Hepatocyte (in vitro differentiated cells): ENCODE measurements at regions not wholly inside any gene's neighbourhood (a gene's known extent, or its start where the extent isn't known, plus 50 kb on each side); places are given as distances from the start of the nearest gene placed in this dataset.

Source experiments
- DNase-seq: peaks from one replicate; pipeline ENCODE4 v3.0.0-alpha.2; 2016; ENCODE audit warnings: low spot score
- H2AFZ ChIP-seq: fragments of 200-600 bp; sonication (generic); 2 replicates; pipeline ENCODE4 v1.6.0; 2016; ENCODE audit warnings: antibody characterized with exemption, mild to moderate bottlenecking
- H3K27ac ChIP-seq: fragments of 200-600 bp; sonication (generic); 2 replicates; pipeline ENCODE4 v1.5.1; 2016; ENCODE audit warnings: mild to moderate bottlenecking
- H3K27me3 ChIP-seq: fragments of 200-600 bp; sonication (generic); 2 replicates; pipeline ENCODE4 v1.6.1; 2016
- H3K36me3 ChIP-seq: fragments of 200-600 bp; sonication (generic); replicated peaks from 2 replicates; pipeline ENCODE4 v1.5.1; 2016; ENCODE audit warnings: low read depth; ENCODE audit not compliant: insufficient read depth
- H3K4me1 ChIP-seq: fragments of 200-600 bp; sonication (generic); 2 replicates; pipeline ENCODE4 v1.5.1; 2016; ENCODE audit warnings: mild to moderate bottlenecking, moderate library complexity; ENCODE audit not compliant: insufficient read depth
- H3K4me2 ChIP-seq: fragments of 200-600 bp; sonication (generic); 2 replicates; pipeline ENCODE4 v1.6.0; 2016
- H3K4me3 ChIP-seq: fragments of 200-600 bp; sonication (generic); 2 replicates; pipeline ENCODE4 v1.5.1; 2016; ENCODE audit warnings: mild to moderate bottlenecking
- H3K79me2 ChIP-seq: fragments of 200-600 bp; sonication (generic); 2 replicates; pipeline ENCODE4 v1.6.0; 2017; ENCODE audit warnings: mild to moderate bottlenecking
- H3K9me2 ChIP-seq: fragments of 200-600 bp; sonication (generic); replicated peaks from 2 replicates; pipeline ENCODE4 v1.6.0; 2017; ENCODE audit warnings: mild to moderate bottlenecking; ENCODE audit not compliant: insufficient read depth
- H3K9me3 ChIP-seq: fragments of 200-600 bp; sonication (generic); 2 replicates; pipeline ENCODE4 v1.5.1; 2016; ENCODE audit warnings: low read depth, mild to moderate bottlenecking
- H4K20me1 ChIP-seq: fragments of 200-600 bp; sonication (generic); 2 replicates; pipeline ENCODE4 v1.6.0; 2016; ENCODE audit warnings: mild to moderate bottlenecking; ENCODE audit not compliant: insufficient read depth, poor library complexity, severe bottlenecking
- EZH2 ChIP-seq: fragments of 200-600 bp; sonication (generic); IDR thresholded peaks from 2 replicates; pipeline ENCODE4 v1.6.1; 2016; ENCODE audit warnings: antibody characterized with exemption, mild to moderate bottlenecking, borderline replicate concordance
- EZH2phosphoT487 ChIP-seq: fragments of 200-600 bp; sonication (generic); IDR thresholded peaks from one replicate; pipeline ENCODE4 v1.6.1; 2018; ENCODE audit warnings: antibody characterized with exemption, mild to moderate bottlenecking, low read depth, moderate library complexity; ENCODE audit not compliant: unreplicated experiment, severe bottlenecking
- WGBS: methylation state at CpG from one replicate; pipeline ENCODE4 v1.1.6; 2016; ENCODE audit warnings: low lambda C conversion rate; ENCODE audit errors: missing lambda C conversion rate; 5-methylcytosine and 5-hydroxymethylcytosine counted together
- TF ChIP-seq, protein P1 (sequence below): fragments of 200-600 bp; sonication (generic); IDR thresholded peaks from 2 replicates; pipeline ENCODE4 v1.5.1; 2016; ENCODE audit warnings: antibody characterized with exemption, mild to moderate bottlenecking; ENCODE audit not compliant: poor library complexity

- Histone ChIP-seq H2AFZ (no peak overlapping the region), H3K9me3 (no peaks in the 10 kb centered on the region), H3K4me2 (no peak overlapping the region), H3K4me1 (no peaks in the 10 kb centered on the region), H3K9me2 (no peaks in the 10 kb centered on the region), H3K4me3 (no peak overlapping the region), H3K36me3 (no peaks in the 10 kb centered on the region), H3K27ac (no peak overlapping the region), H4K20me1 (no peaks in the 10 kb centered on the region), H3K27me3 (no peaks in the 10 kb centered on the region), H3K79me2 (no peaks in the 10 kb centered on the region)
- DNase-seq, result no peak
- WGBS, result 93% methylated on average over 6 of the region's 6 CpGs
- TF ChIP-seq EZH2phosphoT487, result no peak
- TF ChIP-seq, protein P1, sequence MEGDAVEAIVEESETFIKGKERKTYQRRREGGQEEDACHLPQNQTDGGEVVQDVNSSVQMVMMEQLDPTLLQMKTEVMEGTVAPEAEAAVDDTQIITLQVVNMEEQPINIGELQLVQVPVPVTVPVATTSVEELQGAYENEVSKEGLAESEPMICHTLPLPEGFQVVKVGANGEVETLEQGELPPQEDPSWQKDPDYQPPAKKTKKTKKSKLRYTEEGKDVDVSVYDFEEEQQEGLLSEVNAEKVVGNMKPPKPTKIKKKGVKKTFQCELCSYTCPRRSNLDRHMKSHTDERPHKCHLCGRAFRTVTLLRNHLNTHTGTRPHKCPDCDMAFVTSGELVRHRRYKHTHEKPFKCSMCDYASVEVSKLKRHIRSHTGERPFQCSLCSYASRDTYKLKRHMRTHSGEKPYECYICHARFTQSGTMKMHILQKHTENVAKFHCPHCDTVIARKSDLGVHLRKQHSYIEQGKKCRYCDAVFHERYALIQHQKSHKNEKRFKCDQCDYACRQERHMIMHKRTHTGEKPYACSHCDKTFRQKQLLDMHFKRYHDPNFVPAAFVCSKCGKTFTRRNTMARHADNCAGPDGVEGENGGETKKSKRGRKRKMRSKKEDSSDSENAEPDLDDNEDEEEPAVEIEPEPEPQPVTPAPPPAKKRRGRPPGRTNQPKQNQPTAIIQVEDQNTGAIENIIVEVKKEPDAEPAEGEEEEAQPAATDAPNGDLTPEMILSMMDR, result no peak
- no peak for TF ChIP-seq EZH2
Measured at GRCh38 chr13:32857689-32858088, 158.5 kb upstream of the KL start.

DNA sequence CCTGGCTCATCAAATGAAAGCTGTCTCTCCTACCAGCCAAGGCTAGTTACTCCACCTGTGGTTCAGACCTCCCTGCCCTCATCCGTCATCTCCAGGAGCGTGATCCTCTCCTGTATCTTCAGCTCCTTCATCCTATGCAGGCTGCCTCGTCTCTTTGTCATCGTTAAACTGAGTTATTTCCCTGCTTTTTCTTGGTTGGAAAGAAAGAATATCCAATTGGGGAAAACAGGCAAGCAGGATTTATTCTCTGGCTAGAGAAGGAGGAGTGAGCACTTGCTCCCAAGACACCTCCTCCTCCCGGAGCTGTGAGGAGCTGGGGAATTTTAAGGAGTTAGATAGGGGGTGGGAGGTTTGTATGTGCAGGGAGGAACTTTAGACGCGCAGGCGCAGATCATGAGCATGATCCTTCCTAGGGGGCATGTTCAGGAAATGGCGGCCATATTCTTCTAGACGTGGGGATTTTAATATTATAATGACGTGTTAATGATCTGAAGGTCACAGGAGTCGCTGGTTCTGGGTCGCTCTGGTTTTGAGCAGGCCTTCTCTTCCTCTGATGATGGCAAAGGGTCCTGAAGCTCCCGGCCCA lies 156.4 kb upstream of the KL start:
- no peaks in the 10 kb centered on the region for H3K9me2 ChIP-seq

GRCh38 chr13:32861304-32861703 lies 154.9 kb upstream of the KL start:
- Histone ChIP-seq H3K27me3 (no peaks in the 10 kb centered on the region), H4K20me1 (no peaks in the 10 kb centered on the region), H3K27ac (no peak overlapping the region), H3K79me2 (no peaks in the 10 kb centered on the region), H3K4me2 (no peak overlapping the region), H3K9me2 (no peaks in the 10 kb centered on the region), H2AFZ (no peak overlapping the region), H3K4me1 (no peaks in the 10 kb centered on the region), H3K4me3 (no peak overlapping the region), H3K9me3 (no peaks in the 10 kb centered on the region), H3K36me3 (no peaks in the 10 kb centered on the region)
- no peak for DNase-seq
- TF ChIP-seq EZH2phosphoT487 (no peak), EZH2 (no peak)
- TF ChIP-seq, protein P1, result no peak
- WGBS, result 85% methylated on average over 3 of the region's 3 CpGs

More for the DNA sequence above, 156.4 kb upstream of the KL start:
- Histone ChIP-seq H3K4me1 (no peaks in the 10 kb centered on the region), H3K9me3 (no peaks in the 10 kb centered on the region), H3K27me3 (no peaks in the 10 kb centered on the region), H3K79me2 (no peaks in the 10 kb centered on the region), H2AFZ (no peak overlapping the region), H3K27ac (no peak overlapping the region), H4K20me1 (no peaks in the 10 kb centered on the region), H3K36me3 (no peaks in the 10 kb centered on the region), H3K4me2 (no peak overlapping the region), H3K4me3 (no peak overlapping the region)
- 94% methylated on average over 14 of the region's 14 CpGs for whole genome bisulfite sequencing
- DNase-seq, result no peak
- TF ChIP-seq, protein P1, result no peak
- TF ChIP-seq EZH2phosphoT487 (no peak), EZH2 (no peak)

- Histone ChIP-seq H3K4me3 (no peak overlapping the region), H3K27me3 (no peaks in the 10 kb centered on the region), H3K27ac (no peak overlapping the region), H4K20me1 (no peaks in the 10 kb centered on the region), H3K4me1 (no peaks in the 10 kb centered on the region), H2AFZ (no peak overlapping the region), H3K36me3 (no peaks in the 10 kb centered on the region), H3K79me2 (no peaks in the 10 kb centered on the region), H3K9me3 (no peaks in the 10 kb centered on the region), H3K9me2 (no peaks in the 10 kb centered on the region), H3K4me2 (no peak overlapping the region)
- WGBS, result 73% methylated on average over 3 of the region's 3 CpGs
- TF ChIP-seq EZH2 (no peak), EZH2phosphoT487 (no peak)
- TF ChIP-seq, protein P1, result no peak
- DNase-seq, result no peak
Measured at GRCh38 chr13:32863596-32863995, 152.6 kb upstream of the KL start.
